Naive thymus-derived CD4-positive, alpha-beta T cell (primary cell): ENCODE measurements at regions not wholly inside any gene's neighbourhood (a gene's known extent, or its start where the extent isn't known, plus 50 kb on each side); places are given as distances from the start of the nearest gene placed in this dataset.
"Not testable (repeated sequence)": the region's sequence is repeated elsewhere in the genome, so short reads cannot be mapped to it uniquely, and the experiment has no call there.

Source experiments
- ATAC-seq: fragments of 150-1000 bp; cut with Tn5 transposase; 2 replicates; pipeline ENCODE4 v1.10.0; 2021; ENCODE audit warnings: mild to moderate bottlenecking, moderate library complexity
- CTCF ChIA-PET: fragments of 350-600 bp; sonication (Branson Sonifier 250); formaldehyde crosslinking; loops from one replicate; lab custom pipeline; 2021; ENCODE audit warnings: antibody characterized with exemption; lab: Charles Lee
- POLR2A ChIA-PET: fragments of 350-600 bp; sonication (Branson Sonifier 250); formaldehyde crosslinking; loops from one replicate; lab custom pipeline; 2021; ENCODE audit warnings: antibody characterized with exemption, inconsistent platforms; lab: Charles Lee
- DNase-seq, 9 donors: peaks; one replicate each; pipeline versions ENCODE4 v3.0.0 to v3.0.0-alpha.2; 2020 to 2022; ENCODE audit warnings: mixed read lengths in 1 of 9
- H3K27ac ChIP-seq: one replicate; pipeline ENCODE4 v1.7.0; 2013; ENCODE audit warnings: mild to moderate bottlenecking, low read depth, low read length, moderate library complexity
- H3K27me3 ChIP-seq, 2 donors: one replicate each; pipeline ENCODE4 v1.7.0; 2013; ENCODE audit warnings: low read length in 2 of 2, mild to moderate bottlenecking in 2 of 2, moderate library complexity in 2 of 2; ENCODE audit not compliant: control insufficient read depth in 2 of 2, insufficient read depth in 2 of 2
- H3K36me3 ChIP-seq, 3 experiments: 1 replicate in 2 of 3; 2 replicates in 1 of 3; pipeline ENCODE4 v1.7.0; 2013; ENCODE audit warnings: low read length in 3 of 3, mild to moderate bottlenecking in 3 of 3, moderate library complexity in 1 of 3; ENCODE audit not compliant: insufficient read depth in 3 of 3, control insufficient read depth in 2 of 3
- H3K4me1 ChIP-seq, 2 donors: one replicate each; pipeline ENCODE4 v1.7.0; 2013; ENCODE audit warnings: low read length in 2 of 2, mild to moderate bottlenecking in 2 of 2, moderate library complexity in 1 of 2; ENCODE audit not compliant: control insufficient read depth in 2 of 2, insufficient read depth in 2 of 2
- H3K4me3 ChIP-seq: 2 replicates; pipeline ENCODE4 v1.7.0; 2013; ENCODE audit warnings: mild to moderate bottlenecking, low read length
- H3K9me3 ChIP-seq, 3 experiments: 1 replicate in 2 of 3; 2 replicates in 1 of 3; pipeline ENCODE4 v1.7.0; 2013; ENCODE audit warnings: low read length in 3 of 3; ENCODE audit not compliant: control insufficient read depth in 2 of 3
- H3K27ac Mint-ChIP-seq, 9 donors: one replicate each; pipeline ENCODE4 v1.8.0; 2020 to 2022; ENCODE audit warnings: mixed read lengths in 9 of 9, mild to moderate bottlenecking in 8 of 9, moderate library complexity in 5 of 9, inconsistent platforms in 2 of 9
- H3K27me3 Mint-ChIP-seq, 5 donors: one replicate each; pipeline ENCODE4 v1.8.0; 2021 to 2022; ENCODE audit warnings: mixed read lengths in 5 of 5, mild to moderate bottlenecking in 1 of 5
- H3K36me3 Mint-ChIP-seq, 5 donors: one replicate each; pipeline ENCODE4 v1.8.0; 2020 to 2022; ENCODE audit warnings: mixed read lengths in 5 of 5, mild to moderate bottlenecking in 3 of 5, inconsistent platforms in 1 of 5
- H3K4me1 Mint-ChIP-seq, 7 donors: one replicate each; pipeline ENCODE4 v1.8.0; 2020 to 2022; ENCODE audit warnings: mixed read lengths in 7 of 7, mild to moderate bottlenecking in 3 of 7, inconsistent platforms in 1 of 7
- H3K4me3 Mint-ChIP-seq, 10 donors: one replicate each; pipeline ENCODE4 v1.8.0; 2020 to 2022; ENCODE audit warnings: mild to moderate bottlenecking in 10 of 10, mixed read lengths in 10 of 10, moderate library complexity in 6 of 10, inconsistent platforms in 2 of 10
- H3K9me3 Mint-ChIP-seq, 11 donors: one replicate each; pipeline ENCODE4 v1.8.0; 2020 to 2022; ENCODE audit warnings: mixed read lengths in 11 of 11, mild to moderate bottlenecking in 4 of 11, inconsistent platforms in 1 of 11, moderate library complexity in 1 of 11
- intact Hi-C, 2 donors: fragments of 100-400 bp; cut with micrococcal nuclease; formaldehyde crosslinking; loops; one replicate each; pipeline ENCODE4 v1.15.1; 2023

DNA sequence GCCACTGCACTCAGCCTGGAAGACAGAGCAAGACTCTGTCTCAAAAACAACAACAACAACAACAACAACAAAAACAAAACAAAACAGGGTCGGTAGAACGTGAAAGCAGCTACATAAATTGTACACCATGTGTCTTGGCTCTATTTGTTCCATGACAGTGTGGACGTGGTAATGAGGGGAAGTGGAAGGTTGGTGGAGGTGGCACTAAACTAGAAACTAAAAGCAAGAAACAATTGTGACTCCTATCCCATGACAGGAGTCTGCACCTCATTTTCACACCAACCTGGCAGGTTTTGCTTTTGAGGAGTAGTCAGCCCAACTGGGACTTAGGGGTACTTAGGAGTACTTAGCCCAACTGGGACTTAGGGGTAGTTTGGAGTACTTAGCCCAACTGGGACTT lies 62.5 kb upstream of the MRPS9 start:
- Mint-ChIP-seq H3K36me3 (no peaks in the 10 kb centered on the region), H3K4me1 (peaks cover 0 to 20% (median 9%) of the 10 kb centered on the region in 7 donors), H3K27me3 (peaks cover 0 to 33% (median 31%) of the 10 kb centered on the region in 5 donors), H3K9me3 (peaks cover 0 to 4% (median 0%) of the 10 kb centered on the region in 11 donors), H3K27ac (peak overlapping the region in 1 of 9 donors; percentile 32), H3K4me3 (no peak overlapping the region)
- no peak for DNase-seq
- no peak for ATAC-seq
- Histone ChIP-seq H3K4me3 (no peak overlapping the region), H3K36me3 (no peaks in the 10 kb centered on the region), H3K27ac (no peak overlapping the region), H3K9me3 (no peaks in the 10 kb centered on the region), H3K27me3 (no peaks in the 10 kb centered on the region), H3K4me1 (peaks cover 0 to 4% of the 10 kb centered on the region in 2 donors)
- CTCF ChIA-PET = no interaction called here
- intact Hi-C loops = no loop called here
- POLR2A ChIA-PET = no interaction called here

DNA sequence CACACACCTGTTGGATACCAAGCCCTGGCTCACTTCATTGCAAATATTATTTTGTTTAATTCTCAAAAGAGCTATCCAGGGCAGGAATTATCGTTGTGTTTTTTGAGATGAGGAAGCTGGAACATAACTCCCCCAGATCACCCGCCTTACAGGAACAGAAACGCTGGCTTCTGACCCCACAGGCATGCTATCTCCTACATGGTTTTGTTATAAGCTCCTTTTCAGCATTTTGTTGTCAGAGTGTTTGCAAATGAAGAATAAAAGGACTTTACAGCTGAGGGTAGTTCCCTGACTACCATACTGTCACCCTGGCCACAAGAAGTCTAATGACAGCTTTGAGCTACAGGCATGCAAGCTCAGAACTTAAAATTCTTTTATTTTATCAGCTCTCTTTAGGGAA lies 62.0 kb upstream of the MRPS9 start:
- H3K27ac Mint-ChIP-seq = no peak overlapping the region
- peaks cover 0 to 20% (median 9%) of the 10 kb centered on the region in 7 donors for H3K4me1 Mint-ChIP-seq
- H3K36me3 Mint-ChIP-seq = no peaks in the 10 kb centered on the region
- Histone ChIP-seq H3K27ac (no peak overlapping the region), H3K36me3 (no peaks in the 10 kb centered on the region), H3K4me3 (no peak overlapping the region), H3K9me3 (no peaks in the 10 kb centered on the region), H3K27me3 (no peaks in the 10 kb centered on the region), H3K4me1 (peaks cover 0 to 4% of the 10 kb centered on the region in 2 donors)
- intact Hi-C loops = no loop called here
- DNase-seq (no peak), ATAC-seq (no peak)
- POLR2A ChIA-PET = no interaction called here
- peaks cover 0 to 4% (median 0%) of the 10 kb centered on the region in 11 donors for H3K9me3 Mint-ChIP-seq
- CTCF ChIA-PET = no interaction called here
- no peak overlapping the region for H3K4me3 Mint-ChIP-seq
- peaks cover 0 to 34% (median 32%) of the 10 kb centered on the region in 5 donors for H3K27me3 Mint-ChIP-seq

DNA sequence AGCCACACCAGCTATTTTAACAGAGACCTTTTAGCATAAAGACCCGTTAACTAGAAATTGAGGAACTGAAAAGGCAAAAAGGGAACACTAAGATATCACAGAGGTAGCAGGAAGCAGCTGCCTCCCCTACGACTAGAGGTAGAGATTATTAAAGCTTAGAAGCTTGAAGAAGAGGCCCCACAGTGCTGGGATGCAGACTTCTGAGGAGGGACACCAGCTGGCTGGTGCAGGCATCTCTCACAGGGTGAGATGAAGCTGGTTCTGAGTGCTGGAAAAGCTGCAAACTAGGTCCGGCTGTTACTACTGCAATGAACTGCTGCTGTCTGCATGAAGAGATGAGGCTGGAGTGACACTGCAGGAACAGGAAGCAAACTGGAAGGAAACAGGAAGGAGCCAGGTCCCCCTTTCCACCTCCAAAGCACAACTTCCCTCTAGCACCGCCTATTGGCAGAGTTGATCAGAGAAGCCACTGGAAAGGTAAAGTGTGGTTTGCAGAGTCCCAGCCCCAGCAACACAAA lies 61.2 kb upstream of the MRPS9 start:
- Mint-ChIP-seq H3K4me3 (peak overlapping the region in 9 of 10 donors; percentile 4 to 70 (median 51)), H3K4me1 (peaks cover 0 to 20% (median 9%) of the 10 kb centered on the region in 7 donors), H3K36me3 (no peaks in the 10 kb centered on the region), H3K9me3 (peaks cover 0 to 3% (median 0%) of the 10 kb centered on the region in 11 donors), H3K27me3 (peaks cover 0 to 34% (median 28%) of the 10 kb centered on the region in 5 donors), H3K27ac (peak overlapping the region in 4 of 9 donors; percentile 17 to 74 (median 59))
- peak in 5 of 9 donors; percentile 8 to 39 (median 30) for DNase-seq
- Histone ChIP-seq H3K4me1 (peaks cover 0 to 4% of the 10 kb centered on the region in 2 donors), H3K9me3 (no peaks in the 10 kb centered on the region), H3K36me3 (no peaks in the 10 kb centered on the region), H3K27me3 (no peaks in the 10 kb centered on the region), H3K4me3 (no peak overlapping the region), H3K27ac (no peak overlapping the region)
- intact Hi-C loops = no loop called here
- ChIA-PET POLR2A (no interaction called here), CTCF (no interaction called here)
- peak; percentile 71 for ATAC-seq

DNA sequence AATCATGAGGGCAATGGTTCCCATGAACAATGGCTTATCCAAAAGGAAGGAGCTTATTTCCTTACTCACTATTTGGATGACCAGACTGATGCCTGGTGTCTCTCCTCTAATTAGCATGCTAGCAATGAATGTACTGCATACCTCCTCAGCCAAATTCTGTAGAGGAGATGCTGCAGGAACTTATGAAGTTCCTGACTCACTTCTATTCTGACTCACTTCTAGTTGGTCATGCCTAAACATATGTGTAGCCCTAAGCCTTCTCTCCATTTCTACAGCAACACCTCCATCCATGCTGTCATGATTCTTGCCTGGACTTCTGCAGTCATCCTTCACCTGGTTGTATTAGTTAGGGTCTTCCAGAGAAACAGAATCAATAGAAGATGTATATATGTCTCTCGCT lies 59.9 kb upstream of the MRPS9 start:
- peaks cover 0 to 3% (median 0%) of the 10 kb centered on the region in 11 donors for H3K9me3 Mint-ChIP-seq
- H3K4me1 Mint-ChIP-seq = peaks cover 0 to 20% (median 9%) of the 10 kb centered on the region in 7 donors
- Histone ChIP-seq H3K27me3 (no peaks in the 10 kb centered on the region), H3K27ac (no peak overlapping the region), H3K4me1 (peaks cover 0 to 4% of the 10 kb centered on the region in 2 donors), H3K36me3 (no peaks in the 10 kb centered on the region), H3K9me3 (no peaks in the 10 kb centered on the region), H3K4me3 (no peak overlapping the region)
- ATAC-seq = no peak
- no peak overlapping the region for H3K4me3 Mint-ChIP-seq
- no peak overlapping the region for H3K27ac Mint-ChIP-seq
- no peak for DNase-seq
- ChIA-PET CTCF (no interaction called here), POLR2A (no interaction called here)
- no peaks in the 10 kb centered on the region for H3K36me3 Mint-ChIP-seq
- H3K27me3 Mint-ChIP-seq = peaks cover 0 to 34% (median 21%) of the 10 kb centered on the region in 5 donors
- intact Hi-C loops = no loop called here

DNA sequence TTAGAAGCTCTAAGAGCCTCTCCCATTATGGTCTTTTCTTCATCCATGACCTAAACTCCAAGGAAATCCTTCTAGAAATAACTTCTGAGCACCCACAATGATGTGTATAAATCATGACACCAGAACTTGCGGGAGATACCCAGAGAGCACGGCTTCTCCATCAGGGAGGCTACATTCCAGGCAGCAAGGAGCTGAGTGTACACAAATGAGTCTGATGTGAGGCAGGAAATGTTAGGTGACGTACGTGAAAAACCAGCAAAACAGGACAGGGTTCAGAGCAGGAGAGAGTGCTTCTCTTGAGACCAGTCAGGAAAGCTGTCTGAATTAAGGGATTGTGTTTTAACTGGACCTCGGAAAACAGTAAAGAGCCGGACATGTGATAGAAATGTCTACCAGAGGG lies 58.1 kb upstream of the MRPS9 start:
- H3K27me3 ChIP-seq, DNase-seq, ATAC-seq, H3K27ac ChIP-seq, CTCF ChIA-PET, intact Hi-C loops, H3K36me3 ChIP-seq, H3K4me3 Mint-ChIP-seq, H3K4me1 ChIP-seq, H3K36me3 Mint-ChIP-seq, H3K9me3 ChIP-seq, H3K4me3 ChIP-seq, H3K9me3 Mint-ChIP-seq: not testable (repeated sequence)
- Mint-ChIP-seq H3K27me3 (peaks cover 0 to 34% (median 24%) of the 10 kb centered on the region in 5 donors), H3K4me1 (peaks cover 0 to 20% (median 9%) of the 10 kb centered on the region in 7 donors), H3K27ac (peak overlapping the region in 1 of 9 donors; percentile 26)
- POLR2A ChIA-PET = interaction anchor here (0.6 kb wide), 1 partner anchor 1959 kb away, joined by 3 read pairs; no protein-coding TSS in a partner anchor

DNA sequence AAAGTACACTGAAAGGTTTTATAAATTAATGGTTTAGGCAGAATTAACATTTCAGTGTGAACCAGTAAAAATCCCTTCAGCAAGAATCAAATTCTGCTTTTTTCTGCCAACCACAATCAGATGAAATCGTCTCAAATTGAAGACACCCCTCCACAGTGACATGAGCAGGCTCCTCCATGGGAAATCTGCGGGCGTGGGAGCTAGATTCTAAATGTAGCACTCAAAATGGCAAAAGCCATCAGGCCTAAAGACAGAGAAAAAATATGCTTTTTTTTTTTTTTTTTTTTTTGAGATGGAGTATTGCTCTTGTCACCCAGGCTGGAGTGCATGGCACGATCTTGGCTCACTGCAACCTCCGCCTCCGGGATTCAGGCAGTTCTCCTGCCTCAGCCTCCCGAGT lies 55.8 kb upstream of the MRPS9 start:
- H3K4me1 Mint-ChIP-seq = peaks cover 0 to 11% (median 1%) of the 10 kb centered on the region in 7 donors
- no peak overlapping the region for H3K4me3 ChIP-seq
- ChIA-PET POLR2A (interaction anchor here (0.5 kb wide), 1 partner anchor 266 kb away, joined by 3 read pairs; no protein-coding TSS in a partner anchor), CTCF (no interaction called here)
- peaks cover 0 to 6% (median 0%) of the 10 kb centered on the region in 5 donors for H3K36me3 Mint-ChIP-seq
- peaks cover 0 to 4% of the 10 kb centered on the region in 2 donors for H3K4me1 ChIP-seq
- H3K9me3 ChIP-seq = no peaks in the 10 kb centered on the region
- H3K36me3 ChIP-seq = no peaks in the 10 kb centered on the region
- no peak for DNase-seq
- ATAC-seq = no peak
- H3K27me3 ChIP-seq = no peaks in the 10 kb centered on the region
- H3K27ac ChIP-seq = no peak overlapping the region
- H3K9me3 Mint-ChIP-seq = peaks cover 0 to 8% (median 4%) of the 10 kb centered on the region in 11 donors
- H3K27ac Mint-ChIP-seq = no peak overlapping the region
- intact Hi-C loops = no loop called here
- peaks cover 0 to 32% (median 28%) of the 10 kb centered on the region in 5 donors for H3K27me3 Mint-ChIP-seq
- no peak overlapping the region for H3K4me3 Mint-ChIP-seq
